ENCODE measurements at regions not wholly inside any gene's neighbourhood (a gene's known extent, or its start where the extent isn't known, plus 50 kb on each side); places are given as distances from the start of the nearest gene placed in this dataset.

DNA sequence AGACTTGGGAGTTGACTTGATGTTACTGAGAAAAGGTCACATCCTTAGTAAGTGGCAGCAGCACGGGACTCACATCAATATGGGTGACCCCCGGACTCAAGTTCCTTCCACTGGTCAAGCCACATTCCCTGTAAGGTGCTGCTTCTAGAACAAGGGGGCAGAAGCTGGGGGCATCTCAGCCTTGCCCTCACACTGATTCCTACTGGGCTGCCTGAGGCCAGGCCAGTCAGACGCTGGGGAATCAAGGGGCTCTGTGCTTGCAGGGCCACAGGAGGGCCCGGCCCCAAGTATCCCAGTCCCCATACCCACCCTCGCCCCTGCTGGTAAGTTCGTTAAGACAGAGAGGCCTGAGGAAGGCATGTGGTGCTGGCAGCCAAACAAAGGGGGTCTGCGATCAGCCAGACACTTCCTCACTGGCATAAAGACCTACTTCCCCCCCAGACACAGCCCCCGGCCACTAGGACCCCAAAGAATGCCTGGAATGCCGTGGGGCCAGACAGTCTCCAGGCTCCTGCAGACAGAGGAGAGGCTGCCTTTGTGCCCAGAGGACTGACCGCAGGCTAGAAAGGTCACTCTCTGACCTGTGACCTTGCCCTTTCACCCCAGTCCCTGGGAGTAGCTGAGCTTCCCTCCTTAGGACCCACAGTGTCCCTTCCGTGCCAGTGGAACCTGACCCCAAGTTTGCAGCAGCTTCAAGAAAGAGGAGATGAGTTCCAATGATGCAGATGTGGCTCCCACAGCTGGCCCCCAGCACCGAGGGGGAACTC is 83.6 kb downstream of the HS1BP3 start (continued):
- TF ChIP-seq ZNF274 (CRISPR knock-in tag; IDR thresholded peaks at IDR 0.05) (no peak), ZNF30 (CRISPR knock-in tag; IDR thresholded peaks at IDR 0.05) (no peak), RXRA (CRISPR knock-in tag; IDR thresholded peaks at IDR 0.05) (peak; percentile 82), ZNF235 (CRISPR knock-in tag; IDR thresholded peaks at IDR 0.05; ENCODE audit: borderline replicate concordance) (no peak), MTA1 (CRISPR knock-in tag; IDR thresholded peaks at IDR 0.05; ENCODE audit: borderline replicate concordance) (peak; percentile 61; the same call in 1 of the 2 replicates), NR2C2 (CRISPR knock-in tag; IDR thresholded peaks at IDR 0.05; ENCODE audit: borderline replicate concordance) (peak; percentile 88), NFE2 (CRISPR knock-in tag; IDR thresholded peaks at IDR 0.05) (no peak), HNRNPL (IDR thresholded peaks at IDR 0.05; ENCODE audit: low read depth, low read length) (no peak), SKI (IDR thresholded peaks at IDR 0.05; ENCODE audit: partially characterized antibody) (peak; percentile 83), IRX3 (CRISPR knock-in tag; IDR thresholded peaks at IDR 0.05; ENCODE audit: borderline replicate concordance, low read depth) (no peak), SMAD1 (CRISPR knock-in tag; IDR thresholded peaks at IDR 0.05; ENCODE audit: borderline replicate concordance, low read depth) (no peak)
- TF ChIP-seq, protein P1, sequence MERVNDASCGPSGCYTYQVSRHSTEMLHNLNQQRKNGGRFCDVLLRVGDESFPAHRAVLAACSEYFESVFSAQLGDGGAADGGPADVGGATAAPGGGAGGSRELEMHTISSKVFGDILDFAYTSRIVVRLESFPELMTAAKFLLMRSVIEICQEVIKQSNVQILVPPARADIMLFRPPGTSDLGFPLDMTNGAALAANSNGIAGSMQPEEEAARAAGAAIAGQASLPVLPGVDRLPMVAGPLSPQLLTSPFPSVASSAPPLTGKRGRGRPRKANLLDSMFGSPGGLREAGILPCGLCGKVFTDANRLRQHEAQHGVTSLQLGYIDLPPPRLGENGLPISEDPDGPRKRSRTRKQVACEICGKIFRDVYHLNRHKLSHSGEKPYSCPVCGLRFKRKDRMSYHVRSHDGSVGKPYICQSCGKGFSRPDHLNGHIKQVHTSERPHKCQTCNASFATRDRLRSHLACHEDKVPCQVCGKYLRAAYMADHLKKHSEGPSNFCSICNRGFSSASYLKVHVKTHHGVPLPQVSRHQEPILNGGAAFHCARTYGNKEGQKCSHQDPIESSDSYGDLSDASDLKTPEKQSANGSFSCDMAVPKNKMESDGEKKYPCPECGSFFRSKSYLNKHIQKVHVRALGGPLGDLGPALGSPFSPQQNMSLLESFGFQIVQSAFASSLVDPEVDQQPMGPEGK (CRISPR knock-in tag; IDR thresholded peaks at IDR 0.05): peak; percentile 39; the same call in 1 of the 2 replicates
- TF ChIP-seq, protein P2, sequence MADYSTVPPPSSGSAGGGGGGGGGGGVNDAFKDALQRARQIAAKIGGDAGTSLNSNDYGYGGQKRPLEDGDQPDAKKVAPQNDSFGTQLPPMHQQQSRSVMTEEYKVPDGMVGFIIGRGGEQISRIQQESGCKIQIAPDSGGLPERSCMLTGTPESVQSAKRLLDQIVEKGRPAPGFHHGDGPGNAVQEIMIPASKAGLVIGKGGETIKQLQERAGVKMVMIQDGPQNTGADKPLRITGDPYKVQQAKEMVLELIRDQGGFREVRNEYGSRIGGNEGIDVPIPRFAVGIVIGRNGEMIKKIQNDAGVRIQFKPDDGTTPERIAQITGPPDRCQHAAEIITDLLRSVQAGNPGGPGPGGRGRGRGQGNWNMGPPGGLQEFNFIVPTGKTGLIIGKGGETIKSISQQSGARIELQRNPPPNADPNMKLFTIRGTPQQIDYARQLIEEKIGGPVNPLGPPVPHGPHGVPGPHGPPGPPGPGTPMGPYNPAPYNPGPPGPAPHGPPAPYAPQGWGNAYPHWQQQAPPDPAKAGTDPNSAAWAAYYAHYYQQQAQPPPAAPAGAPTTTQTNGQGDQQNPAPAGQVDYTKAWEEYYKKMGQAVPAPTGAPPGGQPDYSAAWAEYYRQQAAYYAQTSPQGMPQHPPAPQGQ (CRISPR knock-in tag; IDR thresholded peaks at IDR 0.05; ENCODE audit: borderline replicate concordance): no peak
- TF ChIP-seq, protein P3, sequence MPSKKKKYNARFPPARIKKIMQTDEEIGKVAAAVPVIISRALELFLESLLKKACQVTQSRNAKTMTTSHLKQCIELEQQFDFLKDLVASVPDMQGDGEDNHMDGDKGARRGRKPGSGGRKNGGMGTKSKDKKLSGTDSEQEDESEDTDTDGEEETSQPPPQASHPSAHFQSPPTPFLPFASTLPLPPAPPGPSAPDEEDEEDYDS (CRISPR knock-in tag; IDR thresholded peaks at IDR 0.05): no peak
- TF ChIP-seq, protein P4, sequence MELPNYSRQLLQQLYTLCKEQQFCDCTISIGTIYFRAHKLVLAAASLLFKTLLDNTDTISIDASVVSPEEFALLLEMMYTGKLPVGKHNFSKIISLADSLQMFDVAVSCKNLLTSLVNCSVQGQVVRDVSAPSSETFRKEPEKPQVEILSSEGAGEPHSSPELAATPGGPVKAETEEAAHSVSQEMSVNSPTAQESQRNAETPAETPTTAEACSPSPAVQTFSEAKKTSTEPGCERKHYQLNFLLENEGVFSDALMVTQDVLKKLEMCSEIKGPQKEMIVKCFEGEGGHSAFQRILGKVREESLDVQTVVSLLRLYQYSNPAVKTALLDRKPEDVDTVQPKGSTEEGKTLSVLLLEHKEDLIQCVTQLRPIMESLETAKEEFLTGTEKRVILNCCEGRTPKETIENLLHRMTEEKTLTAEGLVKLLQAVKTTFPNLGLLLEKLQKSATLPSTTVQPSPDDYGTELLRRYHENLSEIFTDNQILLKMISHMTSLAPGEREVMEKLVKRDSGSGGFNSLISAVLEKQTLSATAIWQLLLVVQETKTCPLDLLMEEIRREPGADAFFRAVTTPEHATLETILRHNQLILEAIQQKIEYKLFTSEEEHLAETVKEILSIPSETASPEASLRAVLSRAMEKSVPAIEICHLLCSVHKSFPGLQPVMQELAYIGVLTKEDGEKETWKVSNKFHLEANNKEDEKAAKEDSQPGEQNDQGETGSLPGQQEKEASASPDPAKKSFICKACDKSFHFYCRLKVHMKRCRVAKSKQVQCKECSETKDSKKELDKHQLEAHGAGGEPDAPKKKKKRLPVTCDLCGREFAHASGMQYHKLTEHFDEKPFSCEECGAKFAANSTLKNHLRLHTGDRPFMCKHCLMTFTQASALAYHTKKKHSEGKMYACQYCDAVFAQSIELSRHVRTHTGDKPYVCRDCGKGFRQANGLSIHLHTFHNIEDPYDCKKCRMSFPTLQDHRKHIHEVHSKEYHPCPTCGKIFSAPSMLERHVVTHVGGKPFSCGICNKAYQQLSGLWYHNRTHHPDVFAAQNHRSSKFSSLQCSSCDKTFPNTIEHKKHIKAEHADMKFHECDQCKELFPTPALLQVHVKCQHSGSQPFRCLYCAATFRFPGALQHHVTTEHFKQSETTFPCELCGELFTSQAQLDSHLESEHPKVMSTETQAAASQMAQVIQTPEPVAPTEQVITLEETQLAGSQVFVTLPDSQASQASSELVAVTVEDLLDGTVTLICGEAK (IDR thresholded peaks at IDR 0.05): no peak
- TF ChIP-seq, protein P4 (CRISPR knock-in tag; IDR thresholded peaks at IDR 0.05): no peak

Data from HepG2 (cell line).